GM12892 (cell line): ENCODE measurements at regions not wholly inside any gene's neighbourhood (a gene's known extent, or its start where the extent isn't known, plus 50 kb on each side); places are given as distances from the start of the nearest gene placed in this dataset.
"Not testable (repeated sequence)": the region's sequence is repeated elsewhere in the genome, so short reads cannot be mapped to it uniquely, and the experiment has no call there.

Source experiments
- DNase-seq: peaks from one replicate; pipeline ENCODE4 v3.0.0; 2011; ENCODE audit not compliant: insufficient read length
- FAIRE-seq: peaks from 2 replicates; lab custom pipeline; 2011; peaks lifted over from hg19 to GRCh38; lab: Jason Lieb, UNC

DNA sequence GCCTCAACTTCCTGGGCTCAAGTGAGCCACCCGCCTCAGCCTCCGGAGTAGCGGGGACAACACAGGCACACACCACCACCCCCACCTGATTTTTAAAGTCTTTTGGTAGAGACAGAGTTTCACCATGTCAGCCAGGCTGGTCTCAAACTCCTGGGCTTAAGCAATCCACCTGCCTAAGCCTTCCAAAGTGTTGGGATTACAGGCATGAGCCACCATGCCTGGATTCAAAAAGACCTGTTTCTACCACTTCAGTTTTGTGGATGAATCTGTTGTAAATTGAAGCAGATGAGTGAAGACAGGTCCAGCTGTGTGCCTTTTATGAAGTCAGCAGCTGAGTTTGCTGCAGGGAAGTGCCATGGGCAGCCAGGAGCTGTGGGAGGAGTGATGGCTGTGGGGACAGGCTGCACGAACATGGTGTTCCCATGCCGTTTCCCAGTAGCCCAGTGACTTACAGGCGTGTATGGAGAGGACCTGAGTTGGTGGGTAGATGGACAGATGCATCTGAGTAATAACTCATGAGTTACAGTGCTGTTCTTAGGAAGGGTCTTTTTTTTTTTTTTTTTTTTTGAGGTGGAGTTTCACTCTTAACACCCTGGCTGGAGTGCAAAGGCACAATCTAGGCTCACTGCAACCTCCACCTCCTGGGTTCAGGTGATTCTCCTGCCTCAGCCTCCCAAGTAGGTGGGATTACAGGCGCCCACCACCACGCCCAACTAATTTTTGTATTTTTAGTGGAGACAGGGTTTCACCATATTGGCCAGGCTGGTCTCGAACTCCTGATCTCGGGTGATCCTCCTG is 122.5 kb upstream of the TPTE start:
- not testable (repeated sequence) for FAIRE-seq, DNase-seq

DNA sequence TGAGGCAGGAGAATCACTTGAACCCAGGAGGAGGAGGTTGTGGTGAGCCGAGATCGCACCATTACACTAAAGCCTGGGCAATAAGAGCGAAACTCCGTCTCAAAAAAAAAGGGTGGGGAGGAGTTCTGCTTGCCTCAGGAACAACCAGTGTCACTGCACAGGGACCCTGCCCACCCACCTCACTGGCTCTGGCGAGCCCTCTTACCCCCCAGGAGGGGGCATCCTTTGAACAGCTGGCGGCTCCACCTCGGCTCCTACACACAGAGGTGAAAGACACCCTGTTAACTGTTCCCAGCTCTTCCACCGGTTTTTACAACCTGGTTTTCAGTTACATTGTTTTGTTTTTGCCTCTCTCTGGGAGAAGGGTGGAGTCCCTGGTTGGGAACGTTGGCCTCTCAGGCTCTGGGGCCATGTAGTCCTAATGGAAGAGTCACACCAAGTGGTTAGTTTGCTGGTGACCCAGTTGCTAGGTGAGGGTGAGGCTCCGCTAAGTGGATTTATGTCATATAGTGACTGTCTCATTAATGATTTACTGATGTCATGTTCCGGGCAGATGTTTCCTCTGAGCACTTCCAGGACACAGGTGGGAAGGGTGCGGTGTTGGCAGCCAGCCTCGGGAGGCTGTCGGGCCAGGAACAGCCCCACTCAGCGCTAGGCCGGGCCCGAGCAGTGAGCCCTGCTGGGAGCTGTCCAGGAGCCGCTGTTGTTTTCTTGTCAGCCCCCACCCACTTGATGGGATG is 120.6 kb upstream of the TPTE start:
- not testable (repeated sequence) for FAIRE-seq, DNase-seq

DNA sequence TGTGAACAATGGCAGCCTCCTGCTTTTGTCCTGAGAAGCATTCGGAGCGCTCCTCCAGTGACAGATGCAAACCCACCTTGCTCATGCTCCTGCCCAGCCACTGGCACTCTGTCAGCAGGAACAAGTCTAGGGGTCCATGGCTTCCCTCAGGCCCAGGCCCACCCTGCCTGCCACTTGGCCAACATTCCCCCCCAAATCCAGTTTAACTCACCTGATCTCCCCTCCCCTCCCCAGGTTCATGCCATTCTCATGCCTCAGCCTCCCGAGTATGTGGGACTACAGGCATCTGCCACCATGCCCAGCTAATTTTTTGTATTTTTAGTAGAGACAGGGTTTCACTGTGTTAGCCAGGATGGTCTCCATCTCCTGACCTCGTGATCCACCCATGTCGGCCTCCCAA is 118.9 kb upstream of the TPTE start:
- not testable (repeated sequence) for DNase-seq, FAIRE-seq

DNA sequence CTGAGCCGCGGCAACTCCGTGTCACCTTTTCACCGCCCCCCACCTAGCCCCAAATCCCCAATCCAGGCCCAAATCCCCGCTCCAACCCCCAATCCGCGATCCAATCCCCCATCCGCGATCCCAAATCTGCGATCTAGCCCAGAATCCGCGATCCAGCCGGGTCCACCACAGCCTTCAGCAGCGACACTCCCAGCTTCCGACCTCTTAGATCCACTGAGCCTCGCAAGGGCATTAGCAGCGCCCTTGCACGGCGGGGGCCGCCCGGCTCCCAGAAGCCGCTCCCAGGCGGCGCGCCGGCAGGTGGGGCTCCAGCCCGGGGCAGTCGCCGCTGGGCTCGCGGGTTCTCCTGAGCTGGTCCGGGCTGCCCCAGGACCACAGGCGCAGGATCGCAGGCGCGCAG is 116.1 kb upstream of the TPTE start:
- DNase-seq, FAIRE-seq: not testable (repeated sequence)

DNA sequence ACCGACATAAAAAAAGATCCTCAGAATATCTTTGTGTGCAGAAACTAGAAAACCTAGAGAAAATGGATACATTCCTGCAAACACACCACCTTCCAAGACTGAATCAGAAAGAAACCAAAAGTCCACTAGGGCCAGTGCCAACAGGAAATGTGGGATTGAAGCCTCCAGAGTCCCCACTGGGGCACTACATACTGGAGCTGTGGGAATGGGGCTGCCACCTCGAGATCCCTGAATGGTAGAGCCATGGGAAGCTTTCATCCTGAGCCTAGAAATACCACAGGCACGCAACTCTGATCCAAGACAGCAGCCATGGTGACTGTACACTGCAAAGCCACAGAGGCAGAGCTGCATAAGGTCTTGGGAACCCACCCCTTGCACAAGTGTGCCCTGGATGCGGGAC is 111.6 kb upstream of the TPTE start:
- not testable (repeated sequence) for DNase-seq, FAIRE-seq

DNA sequence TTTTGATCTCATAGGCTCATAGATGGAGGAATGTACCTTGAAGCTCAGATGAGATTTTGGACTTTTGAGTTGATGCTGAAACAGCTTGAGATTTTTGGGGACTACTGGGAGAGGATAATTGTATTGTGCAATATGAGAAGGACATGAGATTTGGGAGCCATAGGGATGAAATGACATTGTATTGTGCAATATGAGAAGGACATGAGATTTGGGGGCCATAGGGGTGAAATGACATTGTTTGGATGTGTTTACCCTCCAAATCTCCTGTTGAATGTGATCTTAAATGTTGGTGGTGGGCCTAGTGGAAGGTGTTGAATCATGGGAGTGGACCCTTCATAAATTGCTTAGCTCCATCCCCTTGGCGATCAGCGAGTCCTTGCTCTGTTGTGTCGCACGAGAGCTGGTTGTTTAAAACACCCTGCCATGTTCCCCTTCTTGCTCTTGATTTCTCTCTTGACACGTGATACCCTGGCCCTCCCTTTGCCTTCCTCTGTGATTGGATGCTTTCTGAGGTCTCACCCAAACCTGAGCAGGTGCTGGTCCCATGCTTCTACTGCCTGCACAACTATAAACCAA is 110.9 kb upstream of the TPTE start:
- not testable (repeated sequence) for FAIRE-seq, DNase-seq

DNA sequence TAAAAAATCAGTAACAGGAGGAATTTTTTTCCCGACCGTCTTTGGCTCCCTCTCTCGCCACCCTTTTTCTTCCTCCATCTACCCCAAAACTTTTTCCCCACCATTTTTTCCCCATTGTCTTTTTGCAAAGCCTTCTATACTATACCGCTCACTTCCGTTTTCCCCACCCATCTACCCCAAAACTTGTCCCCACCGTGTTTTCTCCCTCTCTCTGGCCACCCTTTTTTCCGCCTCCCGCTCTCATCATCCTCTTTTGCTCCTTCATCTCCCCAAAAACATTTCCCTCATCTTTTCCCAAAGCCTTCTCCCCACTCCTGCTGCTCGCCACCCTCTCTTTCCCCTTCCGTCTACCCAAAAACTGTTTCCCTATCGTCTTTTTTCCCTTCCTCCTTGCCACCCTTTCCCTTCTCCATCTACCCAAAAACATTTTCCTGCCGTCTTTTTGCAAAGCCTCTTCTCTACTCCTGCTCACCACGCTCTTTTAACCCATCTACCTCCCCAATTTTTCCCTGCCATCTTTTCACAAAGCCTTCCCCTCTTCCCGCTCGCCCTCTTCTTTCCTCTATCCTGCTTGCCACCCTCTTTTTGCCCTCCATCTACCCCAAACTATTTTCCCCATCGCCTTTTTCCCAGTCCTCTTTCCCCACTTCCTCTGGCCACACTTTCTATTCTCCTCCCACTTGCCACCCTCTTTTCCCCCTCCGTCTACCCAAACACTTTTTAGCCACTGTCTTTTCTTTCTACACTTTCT is 109.4 kb upstream of the TPTE start:
- not testable (repeated sequence) for FAIRE-seq, DNase-seq

DNA sequence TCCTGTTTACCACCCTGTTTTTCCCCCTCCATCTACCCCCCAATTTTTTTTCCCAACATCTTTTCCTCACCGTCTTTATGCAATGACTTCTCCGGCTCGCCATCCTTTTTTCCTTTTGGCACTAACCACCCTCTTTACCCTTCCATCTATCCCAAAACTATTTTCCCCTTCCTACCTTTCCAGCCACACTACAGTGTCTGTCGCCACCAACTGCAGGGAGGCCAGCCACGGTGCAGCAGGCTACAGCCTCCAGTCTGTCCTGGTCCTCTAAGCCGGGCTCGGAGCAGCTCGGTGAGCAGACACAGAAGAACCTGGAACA is 108.5 kb upstream of the TPTE start:
- not testable (repeated sequence) for DNase-seq, FAIRE-seq

DNA sequence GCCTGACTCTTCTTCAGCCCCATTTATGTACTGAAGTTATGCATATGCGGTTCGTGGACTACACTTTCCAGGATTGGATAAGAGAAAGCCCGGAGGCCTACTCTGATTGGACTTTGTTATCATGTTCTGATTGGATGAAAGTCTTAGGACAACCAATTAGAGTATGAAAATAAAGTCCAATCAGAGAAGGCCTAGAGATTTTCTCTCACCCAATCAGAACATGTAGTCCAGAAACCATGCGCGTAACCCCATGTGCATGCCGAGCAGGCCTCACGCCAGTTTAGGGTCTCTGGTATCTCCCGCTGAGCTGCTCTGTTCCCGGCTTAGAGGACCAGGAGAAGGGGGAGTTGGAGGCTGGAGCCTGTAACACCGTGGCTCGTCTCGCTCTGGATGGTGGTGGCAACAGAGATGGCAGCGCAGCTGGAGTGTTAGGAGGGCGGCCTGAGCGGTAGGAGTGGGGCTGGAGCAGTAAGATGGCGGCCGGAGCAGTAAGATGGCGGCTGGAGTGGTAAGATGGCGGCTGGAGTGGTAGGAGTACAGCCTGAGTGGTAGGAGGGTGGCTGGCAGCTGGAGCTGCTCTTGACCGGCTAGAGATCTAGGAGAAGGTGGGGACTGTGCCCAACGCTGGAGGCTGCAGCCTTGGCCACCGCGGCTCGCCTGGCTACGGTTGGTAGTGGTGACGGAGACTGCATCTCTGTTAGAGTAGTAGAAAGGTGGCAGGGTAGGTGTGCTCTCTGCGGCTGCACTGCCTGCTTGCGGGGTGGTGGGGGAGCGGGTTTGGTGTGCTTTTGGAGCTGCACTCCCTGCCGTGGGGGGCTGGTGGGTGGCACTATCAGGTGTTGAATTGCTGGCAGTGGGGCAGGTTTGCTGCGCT is 107.9 kb upstream of the TPTE start:
- FAIRE-seq, DNase-seq: not testable (repeated sequence)

DNA sequence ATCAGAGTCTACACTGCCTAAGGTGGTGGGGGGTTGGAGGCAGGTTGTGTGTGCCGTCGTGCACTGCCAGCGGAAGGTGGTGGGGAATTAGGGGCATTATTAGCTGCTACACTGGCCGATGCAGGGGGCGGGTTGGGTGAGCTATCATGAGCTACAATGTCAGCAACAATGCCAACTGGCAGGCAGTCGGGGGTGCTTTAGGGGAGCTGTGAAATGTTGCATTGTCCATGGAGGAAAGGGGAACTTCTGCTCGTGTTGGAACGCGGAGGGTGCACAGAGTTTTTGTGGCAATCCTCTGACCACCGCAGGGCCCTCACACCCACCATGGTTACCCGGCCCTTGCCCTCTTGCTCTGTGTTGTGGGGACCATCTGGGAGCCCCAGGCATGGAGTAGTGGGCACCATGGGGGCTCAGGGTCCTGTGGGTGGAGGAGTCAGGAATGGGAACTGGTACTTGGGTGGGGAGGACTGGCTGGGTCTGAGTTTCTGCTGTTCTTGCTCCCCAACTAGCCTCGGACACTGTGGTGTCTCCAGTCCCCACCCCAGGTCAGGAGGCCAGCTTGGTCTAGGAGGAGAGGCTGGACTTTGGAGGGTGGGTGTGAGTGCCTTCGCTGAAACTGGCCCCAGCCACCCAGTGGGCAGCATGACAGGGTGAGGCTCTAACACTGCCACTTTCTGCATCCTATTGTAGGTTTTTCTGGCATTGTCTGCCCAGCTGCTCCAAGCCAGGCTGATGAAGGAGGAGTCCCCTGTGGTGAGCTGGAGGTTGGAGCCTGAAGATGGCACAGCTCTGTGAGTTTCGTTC is 107.1 kb upstream of the TPTE start:
- not testable (repeated sequence) for FAIRE-seq, DNase-seq

DNA sequence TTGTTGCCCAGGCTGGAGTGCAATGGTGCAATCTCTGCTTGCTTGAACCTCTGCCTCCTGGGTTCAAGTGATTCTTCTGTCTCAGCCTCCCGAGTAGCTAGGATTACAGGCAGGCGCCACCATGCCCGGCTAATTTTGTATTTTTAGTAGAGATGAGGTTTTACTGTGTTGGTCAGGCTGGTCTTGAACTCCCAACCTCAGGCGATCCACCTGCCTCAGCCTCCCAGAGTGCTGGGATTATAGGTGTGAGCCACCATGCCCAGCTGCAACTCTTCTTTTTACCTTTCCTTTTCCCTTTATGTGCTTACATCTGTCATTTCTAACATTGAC is 106.5 kb upstream of the TPTE start:
- FAIRE-seq, DNase-seq: not testable (repeated sequence)

DNA sequence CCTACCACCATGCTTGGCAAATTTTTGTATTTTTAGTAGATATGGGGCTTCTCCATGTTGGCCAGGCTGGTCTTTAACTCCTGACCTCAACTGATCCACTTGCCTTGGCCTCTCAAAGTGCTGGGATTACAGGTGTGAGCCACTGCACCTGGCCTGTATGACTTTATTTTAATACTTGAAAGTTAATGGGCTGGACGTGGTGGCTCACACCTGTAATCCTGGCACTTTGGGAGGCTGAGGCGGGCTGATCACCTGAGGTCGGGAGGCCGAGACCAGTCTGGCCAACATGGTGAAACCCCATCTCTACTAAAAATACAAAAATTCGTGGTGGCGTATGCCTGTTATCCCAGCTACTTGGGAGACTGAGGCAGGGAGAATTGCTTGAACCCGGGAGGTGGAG is 105.9 kb upstream of the TPTE start:
- FAIRE-seq, DNase-seq: not testable (repeated sequence)

DNA sequence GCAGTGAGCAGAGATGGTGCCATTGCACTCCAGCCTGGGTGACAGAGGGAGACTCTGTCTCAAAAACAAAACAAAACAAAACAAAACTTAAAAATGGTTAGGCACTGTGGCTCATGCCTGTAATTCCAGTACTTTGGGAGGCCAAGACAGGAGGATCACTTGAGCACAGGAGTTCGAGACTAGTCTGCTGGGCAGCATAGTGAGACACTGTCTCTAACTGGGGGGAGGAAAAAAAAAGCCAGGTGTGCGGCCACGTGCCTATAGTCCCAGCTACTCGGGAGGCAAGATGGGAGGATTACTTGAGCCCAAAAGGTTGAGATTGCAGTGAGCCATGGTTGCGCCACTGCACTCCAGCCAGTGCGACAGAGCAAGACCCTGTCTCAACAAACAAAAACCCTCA is 105.5 kb upstream of the TPTE start:
- DNase-seq, FAIRE-seq: not testable (repeated sequence)

DNA sequence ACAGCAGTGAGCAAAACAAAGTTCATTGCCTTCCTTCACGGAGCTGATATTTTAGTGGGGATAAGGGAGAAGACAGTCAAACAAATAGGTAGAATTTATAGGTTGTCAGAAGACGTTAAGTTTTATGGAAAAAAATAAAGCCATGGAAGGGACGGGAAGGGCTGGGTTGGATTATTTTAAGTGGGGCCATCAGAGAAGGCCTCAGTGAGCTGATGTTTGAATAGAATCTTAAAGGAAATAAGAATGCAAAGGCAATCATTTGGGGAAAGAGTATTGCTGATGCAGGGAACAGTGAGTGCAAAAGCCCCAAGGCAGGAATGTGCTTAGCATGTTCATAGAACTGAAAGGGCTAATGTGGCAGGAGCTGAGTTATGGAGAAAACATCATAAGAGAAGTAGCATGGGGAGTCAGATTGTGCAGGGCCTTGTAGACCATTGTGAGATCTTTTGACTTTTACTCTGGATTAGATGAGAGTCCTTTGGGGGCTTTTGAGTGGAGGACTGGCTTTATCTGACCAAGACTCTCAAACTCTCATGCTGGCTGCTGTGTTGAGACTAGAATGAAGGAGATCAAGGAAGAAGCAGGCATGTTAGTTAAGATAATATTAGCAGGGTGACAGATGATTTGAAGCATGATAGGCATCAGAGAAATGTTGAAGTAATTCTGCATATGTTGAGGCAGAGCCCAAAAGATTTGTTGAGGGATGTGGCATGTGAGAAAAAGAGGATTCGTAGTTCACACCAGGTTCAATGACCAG is 104.5 kb upstream of the TPTE start:
- DNase-seq, FAIRE-seq: not testable (repeated sequence)

DNA sequence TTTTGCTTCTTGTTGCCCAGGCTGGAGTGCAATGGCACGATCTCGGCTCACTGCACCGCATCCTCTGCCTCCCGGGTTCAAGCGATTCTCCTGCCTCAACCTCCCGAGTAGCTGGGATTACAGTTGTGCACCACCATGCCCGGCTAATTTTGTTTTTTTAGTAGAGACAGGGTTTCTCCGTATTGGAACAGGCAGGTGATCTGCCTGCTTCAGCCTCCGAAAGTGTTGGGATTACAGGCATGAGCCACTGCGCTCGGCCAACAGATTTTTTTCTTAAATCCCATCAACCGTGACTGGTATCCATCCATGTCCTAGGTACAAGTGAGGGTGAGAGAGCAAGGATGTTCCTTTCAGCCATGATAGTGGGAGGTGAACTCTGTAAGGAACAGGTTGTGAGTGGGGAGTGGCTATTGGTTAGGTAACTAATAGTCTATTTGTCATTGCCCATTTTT is 103.8 kb upstream of the TPTE start:
- not testable (repeated sequence) for FAIRE-seq, DNase-seq

DNA sequence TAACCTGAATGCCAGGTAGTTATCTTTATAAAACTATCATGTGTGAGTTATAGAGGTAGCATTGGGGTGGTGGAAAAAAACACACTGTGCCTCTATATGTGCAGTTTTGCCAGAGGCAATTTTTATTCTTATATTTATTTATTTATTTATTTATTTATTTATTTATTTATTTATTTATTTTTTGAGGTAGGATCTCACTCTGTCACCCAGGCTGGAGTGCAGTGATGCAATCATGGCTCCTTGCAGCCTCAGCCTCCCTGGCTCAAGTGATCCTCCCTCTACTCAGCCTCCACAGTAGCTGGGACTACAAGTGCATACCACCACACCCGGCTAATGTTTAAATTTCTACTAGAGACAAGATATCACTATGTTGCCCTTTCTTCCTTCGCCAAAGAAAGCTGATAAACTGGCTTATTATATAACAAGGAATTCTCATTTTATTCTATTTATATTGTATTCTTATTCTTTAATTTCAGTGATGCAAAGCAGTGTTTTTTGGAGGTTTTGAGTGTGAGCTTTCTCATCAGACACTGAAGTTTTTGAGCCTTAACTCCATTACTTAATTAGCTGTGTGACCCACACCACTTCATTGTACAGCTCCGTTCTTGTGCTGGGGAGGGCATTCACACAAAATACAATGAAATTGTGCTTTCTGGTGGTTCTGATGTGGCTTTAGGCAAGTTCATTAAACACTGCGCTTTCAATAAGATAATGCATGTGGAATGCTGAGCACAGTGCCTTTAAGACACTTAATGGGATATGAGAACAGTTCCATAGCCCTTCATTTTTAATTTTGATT is 102.9 kb upstream of the TPTE start:
- FAIRE-seq, DNase-seq: not testable (repeated sequence)

DNA sequence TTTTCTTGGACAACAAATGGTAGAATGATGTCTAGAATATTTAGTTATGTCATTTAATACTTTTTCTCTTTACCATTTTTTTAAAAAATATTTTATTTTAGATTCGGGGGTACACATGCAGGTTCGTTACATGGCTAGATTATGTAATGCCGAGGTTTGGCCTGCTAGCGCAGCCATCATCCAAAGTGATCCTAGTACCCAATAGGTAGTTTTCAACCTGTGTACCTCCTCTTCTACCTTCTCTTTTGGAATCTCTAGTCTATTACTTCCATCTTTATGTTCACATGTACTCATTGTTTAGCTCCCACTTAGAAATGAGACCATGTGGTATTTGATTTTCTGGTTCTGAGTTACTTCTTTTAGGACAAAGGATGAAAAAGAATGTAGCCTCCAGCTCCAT is 100.2 kb upstream of the TPTE start:
- DNase-seq, FAIRE-seq: not testable (repeated sequence)
